HCT116 (cell line): ENCODE measurements at regions not wholly inside any gene's neighbourhood (a gene's known extent, or its start where the extent isn't known, plus 50 kb on each side); places are given as distances from the start of the nearest gene placed in this dataset.

Experiments
- ATAC-seq: fragments of 200-7000 bp; cut with Tn5 transposase; 2 replicates; pipeline ENCODE4 v1.9.1; 2020; ENCODE audit warnings: mild to moderate bottlenecking, moderate library complexity
- BruUV-seq: library from RNA; stranded (reverse); fragments of 400-500 nt; replicated peaks from 2 replicates; lab custom pipeline; 2021; lab: Mats Ljungman, UMichigan
- CTCF ChIA-PET: fragments of 300-600 bp; sonication (Branson Sonifier 250); formaldehyde crosslinking; loops from one replicate; lab custom pipeline; 2021; ENCODE audit warnings: antibody characterized with exemption; lab: Charles Lee
- POLR2A ChIA-PET: fragments of 300-600, 350-600 bp; sonication (Branson Sonifier 250); formaldehyde crosslinking; loops from one replicate; lab custom pipeline; 2021; ENCODE audit warnings: antibody characterized with exemption; lab: Charles Lee
- RAD21 ChIA-PET, 2 experiments: fragments of 300-600 bp; sonication (Branson Sonifier 250); formaldehyde crosslinking; loops; one replicate each; lab custom pipeline; 2023; ENCODE audit warnings: low total read pairs in 2 of 2; ENCODE audit not compliant: uncharacterized antibody in 2 of 2, unreplicated experiment in 2 of 2, low non-redundant PET in 1 of 2; lab: Charles Lee
- DNase-seq: peaks from one replicate; pipeline ENCODE4 v3.0.0-alpha.2; 2010; ENCODE audit warnings: low read depth, low spot score
- H2AFZ ChIP-seq: fragments of 200-600 bp; shearing (Covaris generic), sonication (generic); 2 replicates; pipeline ENCODE4 v1.6.1; 2017; ENCODE audit warnings: low read depth, mixed run types, mixed read lengths, antibody characterized with exemption, low read length; ENCODE audit not compliant: poor library complexity, severe bottlenecking
- H3K27ac ChIP-seq: 2 replicates; pipeline ENCODE4 v1.5.1; 2012; ENCODE audit warnings: low read depth, low read length
- H3K27me3 ChIP-seq: fragments of 200-600 bp; sonication (generic); 2 replicates; pipeline ENCODE4 v1.6.1; 2016; ENCODE audit warnings: mixed run types, low read length, mixed read lengths; ENCODE audit not compliant: insufficient read depth
- H3K36me3 ChIP-seq, 2 experiments: fragments of 200-500 bp in 1 of 2; fragments of 200-600 bp in 1 of 2; sonication (Bioruptor generic) in 1 of 2; sonication (generic) in 1 of 2; 2 replicates each; pipeline versions ENCODE4 v1.5.1 to v1.6.1; 2014 to 2016; ENCODE audit warnings: low read length in 2 of 2, inconsistent platforms in 1 of 2, mixed read lengths in 1 of 2, mixed run types in 1 of 2; ENCODE audit not compliant: insufficient read depth in 2 of 2, control insufficient read depth in 1 of 2
- H3K4me1 ChIP-seq, 2 experiments: fragments of 200-600 bp in 1 of 2; sonication (generic) in 1 of 2; 2 replicates each; pipeline versions ENCODE4 v1.5.1 to v1.6.1; 2012 to 2017; ENCODE audit warnings: low read length in 2 of 2, inconsistent platforms in 1 of 2, mild to moderate bottlenecking in 1 of 2, mixed read lengths in 1 of 2, mixed run types in 1 of 2, moderate library complexity in 1 of 2; ENCODE audit not compliant: insufficient read depth in 2 of 2, control insufficient read depth in 1 of 2
- H3K4me2 ChIP-seq: fragments of 200-600 bp; sonication (generic); 2 replicates; pipeline ENCODE4 v1.6.1; 2017; ENCODE audit warnings: mixed run types, low read length, mixed read lengths
- H3K4me3 ChIP-seq, 2 experiments: fragments of 200-600 bp in 1 of 2; sonication (generic) in 1 of 2; replicated peaks in 1 of 2; 2 replicates each; pipeline ENCODE4 v1.5.1; 2011 to 2016; ENCODE audit warnings: low read length in 2 of 2, control low read depth in 1 of 2, low read depth in 1 of 2, mild to moderate bottlenecking in 1 of 2, mixed read lengths in 1 of 2, mixed run types in 1 of 2
- H3K79me2 ChIP-seq: fragments of 200-600 bp; sonication (generic); 2 replicates; pipeline ENCODE4 v1.6.1; 2017; ENCODE audit warnings: mild to moderate bottlenecking, mixed run types, low read length, moderate library complexity, mixed read lengths; ENCODE audit not compliant: insufficient read depth
- H3K9ac ChIP-seq: fragments of 200-600 bp; sonication (generic); 2 replicates; pipeline ENCODE4 v1.6.1; 2016; ENCODE audit warnings: low read length, mixed read lengths
- H3K9me2 ChIP-seq: fragments of 200-600 bp; sonication (generic), shearing (Covaris generic); 2 replicates; pipeline ENCODE4 v1.6.1; 2017; ENCODE audit warnings: mixed run types, mild to moderate bottlenecking, moderate library complexity; ENCODE audit not compliant: insufficient read depth
- H3K9me3 ChIP-seq, 2 experiments: fragments of 200-500 bp in 1 of 2; fragments of 200-600 bp in 1 of 2; sonication (Bioruptor generic) in 1 of 2; sonication (generic) in 1 of 2; 2 replicates each; pipeline ENCODE4 v1.6.1; 2014 to 2017; ENCODE audit warnings: low read length in 2 of 2, mixed read lengths in 2 of 2, inconsistent platforms in 1 of 2, low read depth in 1 of 2, mild to moderate bottlenecking in 1 of 2, mixed run types in 1 of 2, moderate library complexity in 1 of 2; ENCODE audit not compliant: control insufficient read depth in 1 of 2, insufficient read depth in 1 of 2
- H4K20me1 ChIP-seq: fragments of 200-600 bp; sonication (generic), shearing (Covaris generic); 2 replicates; pipeline ENCODE4 v1.6.1; 2017; ENCODE audit warnings: mixed run types, mild to moderate bottlenecking, moderate library complexity; ENCODE audit not compliant: insufficient read depth
- CBX3 ChIP-seq: IDR thresholded peaks from 2 replicates; pipeline ENCODE4 v1.6.1; 2012; ENCODE audit warnings: low read depth
- EGR1 ChIP-seq: IDR thresholded peaks from 2 replicates; pipeline ENCODE4 v1.6.1; 2012; ENCODE audit warnings: low read depth
- EZH2phosphoT487 ChIP-seq: fragments of 200-600 bp; IDR thresholded peaks from 2 replicates; pipeline ENCODE4 v1.6.1; 2018; ENCODE audit warnings: antibody characterized with exemption, borderline replicate concordance
- JUND ChIP-seq: IDR thresholded peaks from 2 replicates; pipeline ENCODE4 v1.6.1; 2012
- RAD21 ChIP-seq: IDR thresholded peaks from 2 replicates; pipeline ENCODE4 v1.6.1; 2012; ENCODE audit warnings: low read depth, mild to moderate bottlenecking
- REST ChIP-seq: IDR thresholded peaks from 2 replicates; pipeline ENCODE4 v1.6.1; 2012; ENCODE audit warnings: low read depth
- SIN3A ChIP-seq: IDR thresholded peaks from 2 replicates; pipeline ENCODE4 v1.6.1; 2012; ENCODE audit warnings: low read depth
- SP1 ChIP-seq: IDR thresholded peaks from 2 replicates; pipeline ENCODE4 v1.6.1; 2012; ENCODE audit warnings: low read depth
- YY1 ChIP-seq: IDR thresholded peaks from 2 replicates; pipeline ENCODE4 v1.6.1; 2011; ENCODE audit warnings: low read length, low read depth, moderate library complexity, mild to moderate bottlenecking; ENCODE audit not compliant: insufficient replicate concordance; ENCODE audit errors: extremely low read depth
- ZNF274 ChIP-seq: fragments of 200-500 bp; sonication (Bioruptor generic); IDR thresholded peaks from 2 replicates; pipeline ENCODE4 v1.6.1; 2014; ENCODE audit warnings: mild to moderate bottlenecking, low read depth, low read length, inconsistent platforms
- intact Hi-C: fragments of 100-400 bp; cut with micrococcal nuclease; formaldehyde crosslinking; loops from 2 replicates; pipeline ENCODE4 v1.10.0; 2022
- TF ChIP-seq, protein P1 (sequence below): IDR thresholded peaks from 2 replicates; pipeline ENCODE4 v1.6.1; 2012

GRCh38 chr5:56569076-56569475 is 246.3 kb upstream of the MAP3K1 start (continued):
- TF ChIP-seq REST (no peak), EZH2phosphoT487 (no peak), ZNF274 (no peak), YY1 (no peak), EGR1 (no peak), SP1 (no peak), CBX3 (no peak), SIN3A (no peak), JUND (no peak), RAD21 (no peak)
- TF ChIP-seq, protein P1, sequence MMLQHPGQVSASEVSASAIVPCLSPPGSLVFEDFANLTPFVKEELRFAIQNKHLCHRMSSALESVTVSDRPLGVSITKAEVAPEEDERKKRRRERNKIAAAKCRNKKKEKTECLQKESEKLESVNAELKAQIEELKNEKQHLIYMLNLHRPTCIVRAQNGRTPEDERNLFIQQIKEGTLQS: no peak
- TF ChIP-seq, all 23 proteins: peak for 0

GRCh38 chr5:56567278-56567677 is 248.1 kb upstream of the MAP3K1 start:
- no TSS peak for BruUV-seq
- no peak overlapping the region for H3K4me3 ChIP-seq
- ChIA-PET POLR2A (no interaction called here), CTCF (no interaction called here), RAD21 (no interaction called here)
- H3K36me3 ChIP-seq: no peaks in the 10 kb centered on the region
- DNase-seq (no peak), ATAC-seq (no peak)
- H3K9me2 ChIP-seq: no peaks in the 10 kb centered on the region
- H4K20me1 ChIP-seq: no peaks in the 10 kb centered on the region
- no peak overlapping the region for H3K9ac ChIP-seq
- no peaks in the 10 kb centered on the region for H3K4me1 ChIP-seq
- H3K79me2 ChIP-seq: no peaks in the 10 kb centered on the region
- H3K4me2 ChIP-seq: no peak overlapping the region
- no peak overlapping the region for H2AFZ ChIP-seq
- peaks cover 5% of the 10 kb centered on the region; the same call in 1 of the 2 replicates for H3K27me3 ChIP-seq
- no peak overlapping the region for H3K27ac ChIP-seq
- intact Hi-C loops: no loop called here
- TF ChIP-seq CBX3 (no peak), SP1 (no peak)
- TF ChIP-seq, protein P1: no peak
- H3K9me3 ChIP-seq: no peaks in the 10 kb centered on the region
